ENCODE measurements at regions not wholly inside any gene's neighbourhood (a gene's known extent, or its start where the extent isn't known, plus 50 kb on each side); places are given as distances from the start of the nearest gene placed in this dataset.

DNA sequence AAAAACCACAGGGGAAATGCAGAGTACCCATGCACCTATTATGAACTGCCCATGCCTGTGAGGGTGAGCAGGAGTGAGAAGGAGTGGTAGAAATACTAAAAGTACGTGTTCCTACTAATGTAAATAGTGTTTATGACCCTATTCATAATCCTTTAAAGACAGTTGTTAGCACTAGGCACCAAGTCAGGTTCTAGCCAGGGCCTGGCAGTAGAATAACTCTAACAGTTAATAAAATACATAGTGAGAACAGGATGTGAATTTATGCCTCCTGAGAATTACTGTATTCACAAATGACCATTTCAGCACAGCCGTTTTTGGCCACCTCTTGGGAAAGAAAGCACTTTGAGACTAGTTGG lies 103.2 kb upstream of the TARS1 start:
- no peak overlapping the region for H3K4me2 ChIP-seq (ENCODE audit: low read length)
- TF ChIP-seq, protein P1, sequence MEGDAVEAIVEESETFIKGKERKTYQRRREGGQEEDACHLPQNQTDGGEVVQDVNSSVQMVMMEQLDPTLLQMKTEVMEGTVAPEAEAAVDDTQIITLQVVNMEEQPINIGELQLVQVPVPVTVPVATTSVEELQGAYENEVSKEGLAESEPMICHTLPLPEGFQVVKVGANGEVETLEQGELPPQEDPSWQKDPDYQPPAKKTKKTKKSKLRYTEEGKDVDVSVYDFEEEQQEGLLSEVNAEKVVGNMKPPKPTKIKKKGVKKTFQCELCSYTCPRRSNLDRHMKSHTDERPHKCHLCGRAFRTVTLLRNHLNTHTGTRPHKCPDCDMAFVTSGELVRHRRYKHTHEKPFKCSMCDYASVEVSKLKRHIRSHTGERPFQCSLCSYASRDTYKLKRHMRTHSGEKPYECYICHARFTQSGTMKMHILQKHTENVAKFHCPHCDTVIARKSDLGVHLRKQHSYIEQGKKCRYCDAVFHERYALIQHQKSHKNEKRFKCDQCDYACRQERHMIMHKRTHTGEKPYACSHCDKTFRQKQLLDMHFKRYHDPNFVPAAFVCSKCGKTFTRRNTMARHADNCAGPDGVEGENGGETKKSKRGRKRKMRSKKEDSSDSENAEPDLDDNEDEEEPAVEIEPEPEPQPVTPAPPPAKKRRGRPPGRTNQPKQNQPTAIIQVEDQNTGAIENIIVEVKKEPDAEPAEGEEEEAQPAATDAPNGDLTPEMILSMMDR (IDR thresholded peaks at IDR 0.05; ENCODE audit: low read depth, low read length, poor library complexity, severe bottlenecking): no peak
- TF ChIP-seq EZH2phosphoT487 (IDR thresholded peaks at IDR 0.05; ENCODE audit: borderline replicate concordance, low read length): no peak

DNA sequence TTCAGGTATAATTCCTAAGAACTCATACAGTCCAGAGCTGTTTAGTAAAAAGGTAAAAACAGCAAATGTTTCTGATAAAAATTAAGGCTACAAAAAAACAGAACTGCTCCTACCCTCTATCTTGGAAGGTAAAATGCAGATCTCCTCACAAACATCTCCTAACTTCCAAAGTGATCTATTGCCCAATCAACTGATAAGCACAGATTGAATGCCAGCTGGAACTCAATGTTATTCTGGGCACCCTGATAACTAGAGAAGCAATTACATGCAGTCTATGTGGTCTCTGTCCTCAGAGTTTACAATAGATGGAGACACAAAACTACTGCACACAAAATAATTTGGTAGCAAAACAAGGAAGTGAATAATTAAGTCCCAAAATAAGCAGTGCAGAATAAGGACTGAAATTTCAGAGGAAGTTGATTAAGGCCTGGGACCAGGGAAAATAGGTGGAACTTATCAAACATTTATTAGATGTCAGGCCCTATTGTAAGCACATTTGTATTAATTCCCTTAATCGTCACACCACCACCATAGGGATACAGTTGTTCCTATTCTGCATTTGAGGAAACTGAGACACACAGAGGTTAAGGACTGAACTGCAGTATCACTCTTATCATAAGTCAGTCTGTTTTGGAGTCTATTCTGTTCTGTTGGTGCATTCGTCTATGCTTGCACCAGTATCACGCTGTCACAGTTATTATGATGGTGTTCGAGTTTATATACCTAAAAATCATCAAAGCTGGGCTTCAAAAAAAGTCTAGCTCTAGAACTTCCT lies 102.2 kb upstream of the TARS1 start:
- Histone ChIP-seq H4K20me1 (ENCODE audit: control insufficient read depth, insufficient read depth, low read depth, low read length) (no peaks in the 10 kb centered on the region), H3K9me3 (ENCODE audit: control insufficient read depth, insufficient read depth, low read length) (no peaks in the 10 kb centered on the region), H3K4me3 (ENCODE audit: low read length) (no peak overlapping the region), H3K27ac (ENCODE audit: low read depth, low read length) (no peak overlapping the region), H3K4me1 (ENCODE audit: control insufficient read depth, low read length) (no peaks in the 10 kb centered on the region), H3K79me2 (ENCODE audit: control insufficient read depth, low read length) (no peaks in the 10 kb centered on the region), H3K9me2 (replicated peaks; ENCODE audit: control insufficient read depth, low read length) (no peaks in the 10 kb centered on the region), H3F3A (ENCODE audit: control insufficient read depth, insufficient read depth) (no peaks in the 10 kb centered on the region), H3K4me2 (ENCODE audit: low read length) (no peak overlapping the region), H3K27me3 (ENCODE audit: control insufficient read depth, low read length) (no peaks in the 10 kb centered on the region), H3K36me3 (ENCODE audit: control insufficient read depth, low read length) (no peaks in the 10 kb centered on the region)
- no peak for TF ChIP-seq EZH2phosphoT487 (IDR thresholded peaks at IDR 0.05; ENCODE audit: borderline replicate concordance, low read length)
- TF ChIP-seq, protein P1 (IDR thresholded peaks at IDR 0.05; ENCODE audit: low read depth, low read length, poor library complexity, severe bottlenecking): no peak

More for the DNA sequence above, 103.2 kb upstream of the TARS1 start:
- Histone ChIP-seq H3K79me2 (ENCODE audit: control insufficient read depth, low read length) (no peaks in the 10 kb centered on the region), H4K20me1 (ENCODE audit: control insufficient read depth, insufficient read depth, low read depth, low read length) (no peaks in the 10 kb centered on the region), H3F3A (ENCODE audit: control insufficient read depth, insufficient read depth) (no peaks in the 10 kb centered on the region), H3K36me3 (ENCODE audit: control insufficient read depth, low read length) (no peaks in the 10 kb centered on the region), H3K27ac (ENCODE audit: low read depth, low read length) (no peak overlapping the region), H3K4me3 (ENCODE audit: low read length) (no peak overlapping the region), H3K9me2 (replicated peaks; ENCODE audit: control insufficient read depth, low read length) (no peaks in the 10 kb centered on the region), H3K4me1 (ENCODE audit: control insufficient read depth, low read length) (no peaks in the 10 kb centered on the region), H3K27me3 (ENCODE audit: control insufficient read depth, low read length) (no peaks in the 10 kb centered on the region), H3K9me3 (ENCODE audit: control insufficient read depth, insufficient read depth, low read length) (no peaks in the 10 kb centered on the region)

DNA sequence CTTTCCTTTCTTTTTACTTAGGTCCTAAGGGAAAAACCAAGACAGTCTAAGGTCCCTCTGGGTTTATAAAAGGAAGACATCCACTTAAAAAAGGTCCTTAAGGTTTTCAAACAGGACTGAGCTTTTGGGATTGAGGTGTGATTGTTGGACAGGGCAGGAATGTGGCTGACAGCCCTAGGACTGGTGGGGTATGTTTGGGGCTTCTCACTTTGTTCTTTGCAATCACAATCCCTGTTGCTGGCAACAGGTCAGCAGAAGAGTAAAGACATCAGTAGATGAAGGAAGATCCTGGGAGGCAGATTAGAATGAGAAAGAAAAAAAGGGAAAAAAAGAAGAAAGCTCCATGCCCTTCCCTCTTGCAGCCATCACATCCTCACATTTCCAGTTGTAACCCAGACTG lies 101.4 kb upstream of the TARS1 start:
- TF ChIP-seq, protein P1 (IDR thresholded peaks at IDR 0.05; ENCODE audit: low read depth, low read length, poor library complexity, severe bottlenecking): no peak
- no peak for TF ChIP-seq EZH2phosphoT487 (IDR thresholded peaks at IDR 0.05; ENCODE audit: borderline replicate concordance, low read length)
- Histone ChIP-seq H3K4me2 (ENCODE audit: low read length) (no peak overlapping the region), H3K4me1 (ENCODE audit: control insufficient read depth, low read length) (no peaks in the 10 kb centered on the region), H4K20me1 (ENCODE audit: control insufficient read depth, insufficient read depth, low read depth, low read length) (no peaks in the 10 kb centered on the region), H3F3A (ENCODE audit: control insufficient read depth, insufficient read depth) (no peaks in the 10 kb centered on the region), H3K9me2 (replicated peaks; ENCODE audit: control insufficient read depth, low read length) (no peaks in the 10 kb centered on the region), H3K36me3 (ENCODE audit: control insufficient read depth, low read length) (no peaks in the 10 kb centered on the region), H3K27me3 (ENCODE audit: control insufficient read depth, low read length) (no peaks in the 10 kb centered on the region), H3K9me3 (ENCODE audit: control insufficient read depth, insufficient read depth, low read length) (no peaks in the 10 kb centered on the region), H3K79me2 (ENCODE audit: control insufficient read depth, low read length) (no peaks in the 10 kb centered on the region), H3K27ac (ENCODE audit: low read depth, low read length) (no peak overlapping the region), H3K4me3 (ENCODE audit: low read length) (no peak overlapping the region)

Measured in DOHH2 (cell line).